GM12874 (cell line): ENCODE measurements at regions not wholly inside any gene's neighbourhood (a gene's known extent, or its start where the extent isn't known, plus 50 kb on each side); places are given as distances from the start of the nearest gene placed in this dataset.

Source experiments
- TF ChIP-seq, protein P1 (sequence below): IDR thresholded peaks from 2 replicates; pipeline ENCODE4 v1.5.1; 2011; ENCODE audit warnings: low read depth, mild to moderate bottlenecking, control low read depth, low read length, moderate library complexity; ENCODE audit not compliant: insufficient read depth

DNA sequence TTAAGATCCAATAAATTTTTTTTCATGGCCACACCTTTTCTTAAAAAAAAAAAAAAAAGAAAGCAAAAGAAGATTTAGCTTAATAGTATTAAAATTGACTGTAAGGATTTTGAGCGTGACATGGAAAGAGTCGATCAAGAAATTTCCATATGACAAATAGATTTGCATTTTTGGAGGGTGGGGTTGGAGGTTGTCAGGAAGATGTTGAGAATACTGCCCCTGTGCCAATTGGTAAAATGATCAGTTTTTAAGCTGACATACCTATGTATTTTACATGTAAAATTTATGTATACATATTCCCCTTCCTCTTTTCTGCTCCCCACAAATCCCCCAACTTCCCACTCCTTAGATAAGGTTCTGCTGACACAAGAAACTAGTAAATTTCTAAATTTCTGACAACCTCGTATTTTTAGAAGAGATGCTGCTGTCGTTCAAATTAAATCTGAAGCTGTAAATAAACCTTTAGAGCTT is 520.9 kb downstream of the CD83 start:
- TF ChIP-seq, protein P1, sequence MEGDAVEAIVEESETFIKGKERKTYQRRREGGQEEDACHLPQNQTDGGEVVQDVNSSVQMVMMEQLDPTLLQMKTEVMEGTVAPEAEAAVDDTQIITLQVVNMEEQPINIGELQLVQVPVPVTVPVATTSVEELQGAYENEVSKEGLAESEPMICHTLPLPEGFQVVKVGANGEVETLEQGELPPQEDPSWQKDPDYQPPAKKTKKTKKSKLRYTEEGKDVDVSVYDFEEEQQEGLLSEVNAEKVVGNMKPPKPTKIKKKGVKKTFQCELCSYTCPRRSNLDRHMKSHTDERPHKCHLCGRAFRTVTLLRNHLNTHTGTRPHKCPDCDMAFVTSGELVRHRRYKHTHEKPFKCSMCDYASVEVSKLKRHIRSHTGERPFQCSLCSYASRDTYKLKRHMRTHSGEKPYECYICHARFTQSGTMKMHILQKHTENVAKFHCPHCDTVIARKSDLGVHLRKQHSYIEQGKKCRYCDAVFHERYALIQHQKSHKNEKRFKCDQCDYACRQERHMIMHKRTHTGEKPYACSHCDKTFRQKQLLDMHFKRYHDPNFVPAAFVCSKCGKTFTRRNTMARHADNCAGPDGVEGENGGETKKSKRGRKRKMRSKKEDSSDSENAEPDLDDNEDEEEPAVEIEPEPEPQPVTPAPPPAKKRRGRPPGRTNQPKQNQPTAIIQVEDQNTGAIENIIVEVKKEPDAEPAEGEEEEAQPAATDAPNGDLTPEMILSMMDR: no peak

DNA sequence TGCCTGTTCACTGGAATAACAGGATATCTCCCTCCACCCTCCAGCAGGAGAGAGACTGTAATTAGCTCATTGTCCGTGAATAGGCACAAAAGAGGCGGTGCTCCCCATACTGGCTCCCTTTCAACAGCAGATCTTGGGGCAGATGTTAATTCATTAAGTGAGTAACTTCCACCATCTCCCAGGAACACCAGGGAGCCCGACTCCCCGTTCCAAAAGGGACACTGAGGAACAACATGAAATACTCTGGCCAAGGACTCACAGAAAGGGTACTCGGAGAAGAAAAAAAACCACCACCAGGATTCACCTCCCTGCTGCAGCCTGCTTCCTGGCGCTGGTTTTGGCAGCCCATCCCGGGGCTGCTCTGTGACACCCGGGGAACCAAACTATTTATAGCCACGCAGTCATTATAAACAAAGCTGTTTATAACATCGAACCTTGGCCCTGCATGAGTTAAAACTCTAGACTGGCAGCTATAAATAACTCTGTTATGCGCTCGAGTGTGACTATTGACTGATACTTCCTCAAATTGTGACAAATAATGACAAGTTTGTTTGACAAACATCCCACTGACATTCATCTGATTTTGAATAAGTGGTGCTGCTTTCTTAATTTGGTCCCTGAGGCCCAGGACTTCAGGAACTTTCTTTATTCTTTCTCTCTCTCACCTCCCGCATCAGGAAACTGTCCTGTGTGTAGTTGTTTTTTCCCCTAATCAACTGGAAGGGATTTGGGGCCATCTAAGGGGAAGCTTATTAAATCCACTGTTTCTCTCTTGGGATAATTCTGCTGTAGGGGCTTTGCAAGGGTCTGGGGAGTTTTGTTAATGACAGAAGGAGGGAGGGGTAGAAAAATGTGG is 521.6 kb downstream of the CD83 start:
- TF ChIP-seq, protein P1: no peak

DNA sequence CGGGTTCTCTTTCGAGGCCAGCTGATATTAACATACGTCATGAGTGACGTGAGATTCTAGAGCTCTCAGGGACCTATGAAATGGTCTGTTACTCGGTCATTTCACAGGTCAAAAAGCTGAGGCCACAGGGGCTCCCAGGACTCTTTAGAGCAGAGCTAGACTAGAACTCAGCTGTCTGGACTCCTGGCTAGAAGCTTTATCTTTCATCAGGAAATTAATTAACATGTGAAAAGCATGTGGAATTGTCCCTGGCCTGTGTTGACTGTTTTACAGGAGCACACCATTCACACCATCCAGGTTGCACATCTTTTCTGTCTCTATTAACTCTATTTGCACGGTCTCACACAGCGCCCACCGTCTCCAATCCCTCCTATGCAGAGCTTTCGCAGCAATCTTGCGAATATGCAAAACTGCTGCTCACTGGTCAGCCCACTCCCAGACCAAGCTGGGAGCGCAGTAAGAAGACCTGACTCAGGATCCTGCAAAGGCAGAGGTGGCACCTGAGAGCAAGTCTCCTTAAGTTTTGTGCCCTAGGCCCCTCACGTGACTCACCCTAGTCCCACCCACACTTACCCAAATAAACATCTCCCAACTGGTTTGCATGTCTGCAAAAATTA is 522.5 kb downstream of the CD83 start:
- TF ChIP-seq, protein P1: no peak

DNA sequence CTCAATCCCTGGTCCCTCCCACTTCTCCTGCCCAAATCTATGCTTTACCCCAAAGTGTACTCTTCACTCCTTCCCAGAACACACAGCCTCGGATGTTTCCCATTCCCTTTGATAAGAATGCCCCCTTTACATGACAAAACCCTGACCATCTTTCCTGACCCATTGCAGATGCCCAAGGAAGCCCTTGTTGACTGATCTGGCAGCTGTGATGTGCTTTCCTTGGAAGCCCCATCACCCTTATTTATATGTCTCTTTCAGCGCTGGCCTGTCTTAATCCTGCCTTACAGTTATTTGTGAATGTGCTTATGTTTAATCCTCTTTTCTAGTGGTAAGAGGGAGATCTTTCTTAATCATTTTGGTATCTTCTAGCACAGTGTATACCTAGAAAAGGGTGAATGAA is 523.1 kb downstream of the CD83 start:
- TF ChIP-seq, protein P1: no peak

DNA sequence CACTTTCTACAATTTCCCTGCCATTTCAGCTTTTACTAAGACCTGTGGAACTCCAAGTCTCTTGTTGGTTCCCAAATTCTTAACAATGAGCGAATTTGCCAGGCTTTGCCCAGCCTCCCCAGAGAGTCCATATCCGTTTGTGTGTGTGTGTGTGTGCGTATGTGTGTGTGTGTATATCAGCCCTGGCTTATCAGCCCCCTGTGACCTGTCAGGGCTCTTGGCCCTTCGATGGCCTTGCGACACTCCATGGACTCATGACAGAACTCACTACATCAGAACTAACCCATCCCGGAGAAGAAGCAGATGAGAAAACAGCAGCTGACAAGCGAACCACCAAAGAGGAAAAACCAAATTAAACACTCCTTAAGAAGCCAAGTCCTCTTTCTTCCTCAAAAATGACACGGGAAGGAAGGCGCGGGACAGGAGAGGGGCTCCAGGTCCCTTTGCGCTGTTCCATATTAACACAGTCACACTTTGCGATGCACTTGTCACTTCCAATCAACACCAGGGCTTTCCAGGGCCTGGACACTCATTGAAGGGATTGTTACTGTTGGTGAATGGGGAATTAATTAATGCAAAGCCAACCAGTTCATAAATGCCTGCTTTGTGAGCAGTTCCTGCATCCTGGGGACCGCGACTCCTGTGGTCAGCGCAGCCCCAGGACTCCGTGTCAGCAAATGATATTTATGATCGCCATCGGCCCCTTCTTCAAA is 524.0 kb downstream of the CD83 start:
- TF ChIP-seq, protein P1: no peak

DNA sequence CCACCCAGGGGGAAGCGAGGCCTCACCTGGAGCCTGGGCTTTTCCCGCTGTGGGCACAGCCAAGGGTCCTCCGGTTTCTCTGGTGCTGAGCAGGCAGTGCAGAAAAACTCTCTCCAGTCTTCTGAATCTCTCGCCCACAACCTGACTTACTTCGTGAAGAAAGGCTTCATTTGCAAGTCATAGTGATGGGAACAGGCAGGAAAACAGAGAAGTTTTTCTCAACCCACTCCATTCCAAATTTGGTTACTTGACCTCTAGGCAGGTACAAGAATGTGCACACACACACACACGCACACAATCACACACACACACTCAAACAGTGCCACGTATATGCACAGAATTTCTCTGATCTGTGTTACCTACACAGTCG is 524.5 kb downstream of the CD83 start:
- TF ChIP-seq, protein P1: no peak

DNA sequence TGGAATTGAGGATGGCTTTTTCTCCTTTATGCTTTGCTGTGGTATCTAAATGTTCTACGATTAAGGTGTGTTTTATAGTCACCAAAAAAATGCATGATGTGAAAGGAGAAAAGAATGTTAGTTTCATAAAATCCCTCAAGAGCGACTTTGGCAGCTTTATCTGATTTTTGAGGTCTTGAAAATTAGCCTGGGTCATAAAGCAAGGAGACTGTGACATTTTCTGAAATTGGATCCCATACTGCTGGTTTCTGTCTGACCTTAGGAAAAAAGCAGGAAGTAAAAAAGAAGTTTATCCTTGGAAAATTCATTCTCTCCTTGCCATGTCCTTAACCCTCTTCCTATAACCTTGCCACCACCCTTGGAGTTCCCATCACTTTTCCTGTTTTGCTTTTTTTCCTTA is 525.3 kb downstream of the CD83 start:
- TF ChIP-seq, protein P1: no peak
